Transverse colon (tissue), 3 donors: ENCODE measurements at regions not wholly inside any gene's neighbourhood (a gene's known extent, or its start where the extent isn't known, plus 50 kb on each side); places are given as distances from the start of the nearest gene placed in this dataset.

Source experiments
- POLR2A ChIP-seq: fragments of 450-650 bp; IDR thresholded peaks from one replicate; pipeline ENCODE4 v1.6.1; 2016; ENCODE audit warnings: antibody characterized with exemption, mild to moderate bottlenecking, moderate library complexity
- TF ChIP-seq, protein P1 (sequence below), 5 experiments: fragments of 200-600 bp in 3 of 5; fragments of 450-650 bp in 2 of 5; sonication (generic) in 3 of 5; IDR thresholded peaks; 1 replicate in 2 of 5; 2 replicates in 3 of 5; pipeline ENCODE4 v1.5.1; 2016 to 2017; ENCODE audit warnings: antibody characterized with exemption in 5 of 5, inconsistent platforms in 3 of 5, mild to moderate bottlenecking in 2 of 5, moderate library complexity in 1 of 5

DNA sequence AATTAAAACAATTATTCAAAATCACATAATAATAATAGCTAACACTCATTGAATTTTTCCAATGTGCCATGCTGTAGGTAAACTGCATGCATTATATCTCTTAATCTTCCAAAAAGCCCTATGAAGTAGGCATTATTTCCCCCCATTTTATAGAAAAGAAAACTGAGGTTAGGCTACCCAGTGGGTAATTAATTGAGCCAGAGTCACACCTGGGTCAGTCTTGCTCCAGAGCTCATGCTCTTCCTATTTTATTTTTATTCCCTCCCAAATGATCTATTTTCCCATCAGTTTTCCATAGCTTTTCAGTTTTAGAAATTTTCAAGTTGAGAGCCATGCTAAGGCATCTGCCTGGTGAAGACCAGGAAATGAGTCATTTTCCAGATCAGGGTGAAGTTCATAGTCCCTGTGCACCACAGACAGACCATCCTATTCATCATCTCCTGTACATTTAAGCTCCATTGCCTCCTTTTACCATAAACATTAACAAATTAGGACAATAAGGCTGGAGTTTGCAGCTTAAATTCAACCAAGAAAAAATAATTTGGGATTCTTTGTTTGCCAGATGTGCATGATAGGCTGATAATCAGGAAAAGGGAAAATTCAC is 417.3 kb downstream of the OTOL1 start:
- TF ChIP-seq, protein P1, sequence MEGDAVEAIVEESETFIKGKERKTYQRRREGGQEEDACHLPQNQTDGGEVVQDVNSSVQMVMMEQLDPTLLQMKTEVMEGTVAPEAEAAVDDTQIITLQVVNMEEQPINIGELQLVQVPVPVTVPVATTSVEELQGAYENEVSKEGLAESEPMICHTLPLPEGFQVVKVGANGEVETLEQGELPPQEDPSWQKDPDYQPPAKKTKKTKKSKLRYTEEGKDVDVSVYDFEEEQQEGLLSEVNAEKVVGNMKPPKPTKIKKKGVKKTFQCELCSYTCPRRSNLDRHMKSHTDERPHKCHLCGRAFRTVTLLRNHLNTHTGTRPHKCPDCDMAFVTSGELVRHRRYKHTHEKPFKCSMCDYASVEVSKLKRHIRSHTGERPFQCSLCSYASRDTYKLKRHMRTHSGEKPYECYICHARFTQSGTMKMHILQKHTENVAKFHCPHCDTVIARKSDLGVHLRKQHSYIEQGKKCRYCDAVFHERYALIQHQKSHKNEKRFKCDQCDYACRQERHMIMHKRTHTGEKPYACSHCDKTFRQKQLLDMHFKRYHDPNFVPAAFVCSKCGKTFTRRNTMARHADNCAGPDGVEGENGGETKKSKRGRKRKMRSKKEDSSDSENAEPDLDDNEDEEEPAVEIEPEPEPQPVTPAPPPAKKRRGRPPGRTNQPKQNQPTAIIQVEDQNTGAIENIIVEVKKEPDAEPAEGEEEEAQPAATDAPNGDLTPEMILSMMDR (IDR thresholded peaks at IDR 0.05), result no peak
- no peak for TF ChIP-seq POLR2A
